ENCODE measurements at regions not wholly inside any gene's neighbourhood (a gene's known extent, or its start where the extent isn't known, plus 50 kb on each side); places are given as distances from the start of the nearest gene placed in this dataset.

GRCh38 chr3:107428051-107428858 is 51.0 kb downstream of the CCDC54 start:
- DNase-seq = no peak

- DNase-seq = peak; percentile 72
These were observed 52.3 kb downstream of the CCDC54 start for GRCh38 chr3:107429320-107430181.

- no peak for DNase-seq
These were observed 53.2 kb downstream of the CCDC54 start for GRCh38 chr3:107430214-107430995.

- no peak for DNase-seq
These were observed 53.7 kb downstream of the CCDC54 start for GRCh38 chr3:107430996-107431245.

- peak; percentile 35 for DNase-seq
These were observed 54.2 kb downstream of the CCDC54 start for GRCh38 chr3:107431246-107432012.

- peak; percentile 28 for DNase-seq
These were observed 54.8 kb downstream of the CCDC54 start for GRCh38 chr3:107432013-107432515.

GRCh38 chr3:107432646-107433045 is 55.4 kb downstream of the CCDC54 start:
- peak; percentile 20 for DNase-seq

GRCh38 chr3:107436029-107436428 is 58.8 kb downstream of the CCDC54 start:
- no peak for DNase-seq

- no peak for DNase-seq
These were observed 61.4 kb downstream of the CCDC54 start for GRCh38 chr3:107438671-107439070.

- no peak for DNase-seq
These were observed 64.4 kb downstream of the CCDC54 start for GRCh38 chr3:107441617-107442016.

- DNase-seq = no peak
These were observed 66.2 kb downstream of the CCDC54 start for GRCh38 chr3:107443461-107443860.

GRCh38 chr3:107446706-107447105 is 69.5 kb downstream of the CCDC54 start:
- DNase-seq = no peak

- no peak for DNase-seq
These were observed 72.4 kb upstream of the BBX start for GRCh38 chr3:107450254-107450893.

GRCh38 chr3:107452436-107452835 is 70.3 kb upstream of the BBX start:
- no peak for DNase-seq

GRCh38 chr3:107453504-107453903 is 69.3 kb upstream of the BBX start:
- no peak for DNase-seq

- DNase-seq = no peak
These were observed 67.1 kb upstream of the BBX start for GRCh38 chr3:107455621-107456020.

GRCh38 chr3:107456501-107456900 is 66.3 kb upstream of the BBX start:
- DNase-seq = no peak

- DNase-seq = no peak
These were observed 63.9 kb upstream of the BBX start for GRCh38 chr3:107458871-107459270.

- DNase-seq = no peak
These were observed 61.0 kb upstream of the BBX start for GRCh38 chr3:107461721-107462120.

- no peak for DNase-seq
These were observed 58.7 kb upstream of the BBX start for GRCh38 chr3:107464037-107464436.

GRCh38 chr3:107465064-107465631 is 57.6 kb upstream of the BBX start:
- no peak for DNase-seq

GRCh38 chr3:107468782-107469181 is 54.0 kb upstream of the BBX start:
- no peak for DNase-seq

All from NCI-H748 treated with DMSO at 0.1 percent for 48 hours (cell line).